Testis (tissue), 2 donors: ENCODE measurements at regions not wholly inside any gene's neighbourhood (a gene's known extent, or its start where the extent isn't known, plus 50 kb on each side); places are given as distances from the start of the nearest gene placed in this dataset.

ENCODE experiments used
- DNase-seq: peaks from one replicate; pipeline ENCODE4 v3.0.0-alpha.2; 2019
- H3K27ac ChIP-seq, 2 donors: fragments of 200-600 bp; sonication (generic); one replicate each; pipeline ENCODE4 v1.5.1; 2019
- H3K27me3 ChIP-seq: fragments of 200-600 bp; sonication (generic); one replicate; pipeline ENCODE4 v1.5.1; 2019
- H3K36me3 ChIP-seq: fragments of 200-600 bp; sonication (generic); one replicate; pipeline ENCODE4 v1.5.1; 2017; ENCODE audit warnings: low read depth; ENCODE audit errors: missing control alignments
- H3K4me1 ChIP-seq: fragments of 200-600 bp; sonication (generic); one replicate; pipeline ENCODE4 v1.5.1; 2019
- H3K4me3 ChIP-seq, 2 donors: fragments of 200-600 bp; sonication (generic); one replicate each; pipeline ENCODE4 v1.5.1; 2017 to 2019
- H3K9me3 ChIP-seq: fragments of 200-600 bp; sonication (generic); one replicate; pipeline ENCODE4 v1.5.1; 2017
- CTCF ChIP-seq, 3 experiments: fragments of 450-650 bp in 2 of 3; fragments of 200-600 bp in 1 of 3; sonication (generic) in 1 of 3; IDR thresholded peaks; one replicate each; pipeline ENCODE4 v1.5.1; 2016 to 2019; ENCODE audit warnings: antibody characterized with exemption in 3 of 3, mild to moderate bottlenecking in 2 of 3, moderate library complexity in 1 of 3
- POLR2A ChIP-seq: fragments of 450-650 bp; IDR thresholded peaks from one replicate; pipeline ENCODE4 v1.6.1; 2017; ENCODE audit warnings: antibody characterized with exemption, mild to moderate bottlenecking, moderate library complexity
- WGBS, 2 donors: methylation state at CpG; one replicate each; pipeline ENCODE4 v1.1.5; 2018; 5-methylcytosine and 5-hydroxymethylcytosine counted together
- intact Hi-C: fragments of 100-400 bp; cut with DNase I; formaldehyde crosslinking; loops from one replicate; pipeline ENCODE4 v1.15.1; 2023; ENCODE audit warnings: low total_unique reads

DNA sequence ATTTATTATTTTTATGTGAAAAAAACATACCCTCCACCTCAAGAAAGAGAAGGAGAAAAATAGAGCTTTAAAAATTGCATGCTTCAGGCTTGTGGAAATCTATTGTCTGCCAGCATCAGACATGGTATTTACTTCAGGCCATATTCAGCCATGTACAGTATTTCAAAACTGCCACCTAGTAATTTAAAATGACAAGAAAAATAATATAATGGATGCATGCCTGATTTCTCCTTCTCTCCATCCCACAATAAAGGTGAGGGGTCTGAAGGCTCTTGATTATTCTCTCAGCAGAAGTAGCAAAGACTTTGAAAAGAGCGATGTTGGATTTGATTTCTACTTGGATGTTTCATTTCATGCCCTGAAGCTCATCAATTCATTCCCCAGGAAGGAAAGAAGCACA is 250.7 kb downstream of the TBC1D4 start:
- intact Hi-C loops: no loop called here
- H3K27me3 ChIP-seq: no peaks in the 10 kb centered on the region
- H3K4me1 ChIP-seq: no peaks in the 10 kb centered on the region
- H3K4me3 ChIP-seq: no peak overlapping the region
- H3K27ac ChIP-seq: no peak overlapping the region
- DNase-seq: no peak
- H3K9me3 ChIP-seq: no peaks in the 10 kb centered on the region
- 85 to 97% methylated on average over 1 of the region's 1 CpG for WGBS, 2 donors
- TF ChIP-seq POLR2A: no peak
- TF ChIP-seq CTCF (IDR thresholded peaks at IDR 0.05): no peak
- H3K36me3 ChIP-seq: no peaks in the 10 kb centered on the region

DNA sequence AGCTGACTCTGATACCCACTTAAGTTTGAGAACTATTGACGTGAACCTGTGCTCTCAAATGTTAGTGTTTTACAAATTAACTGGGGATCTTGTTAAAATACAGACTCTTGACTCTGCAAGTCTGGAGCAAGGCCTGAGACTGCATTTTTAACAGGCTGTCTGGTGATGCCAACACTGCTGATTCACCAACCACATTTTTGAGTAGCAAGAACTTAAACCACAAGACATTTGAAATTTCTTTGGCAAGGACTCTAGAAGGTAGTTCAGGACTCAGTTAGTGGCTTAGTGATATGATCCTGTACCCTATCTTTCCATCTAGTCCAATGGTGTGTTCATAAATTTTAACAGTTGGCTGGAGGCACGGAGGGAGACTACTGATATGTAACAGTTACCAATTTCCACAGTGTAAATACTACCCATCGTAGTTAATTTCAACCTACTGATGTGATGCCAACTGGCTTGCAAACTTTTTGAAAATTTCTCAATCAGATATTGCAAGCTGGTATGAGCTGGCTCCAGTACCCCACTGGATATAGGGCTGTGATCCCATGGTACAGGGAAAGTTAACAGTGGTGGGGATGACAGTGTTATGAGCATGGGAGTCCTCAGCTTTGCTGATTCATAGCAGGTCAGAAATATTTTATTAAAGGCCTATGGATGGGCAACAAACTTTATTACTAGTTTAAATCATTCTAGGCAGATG is 255.1 kb downstream of the TBC1D4 start:
- intact Hi-C loops: no loop called here
- WGBS, 2 donors: 73 to 89% methylated on average over 3 of the region's 3 CpGs
- no peaks in the 10 kb centered on the region for H3K4me1 ChIP-seq
- no peaks in the 10 kb centered on the region for H3K36me3 ChIP-seq
- H3K27me3 ChIP-seq: no peaks in the 10 kb centered on the region
- no peaks in the 10 kb centered on the region for H3K9me3 ChIP-seq
- TF ChIP-seq POLR2A (no peak), CTCF (IDR thresholded peaks at IDR 0.05) (no peak)
- no peak overlapping the region for H3K4me3 ChIP-seq
- H3K27ac ChIP-seq: no peak overlapping the region
- DNase-seq: no peak

GRCh38 chr13:75226092-75226491 is 255.9 kb downstream of the TBC1D4 start:
- no peak overlapping the region for H3K27ac ChIP-seq
- peak; percentile 63 for DNase-seq
- no peaks in the 10 kb centered on the region for H3K9me3 ChIP-seq
- H3K36me3 ChIP-seq: no peaks in the 10 kb centered on the region
- H3K27me3 ChIP-seq: no peaks in the 10 kb centered on the region
- WGBS, 2 donors: 61 to 70% methylated on average over 9 of the region's 9 CpGs
- peak overlapping the region in 1 of 2 donors; percentile 11 for H3K4me3 ChIP-seq
- no peak for TF ChIP-seq POLR2A
- TF ChIP-seq CTCF (IDR thresholded peaks at IDR 0.05): no peak
- intact Hi-C loops: no loop called here
- H3K4me1 ChIP-seq: no peaks in the 10 kb centered on the region

DNA sequence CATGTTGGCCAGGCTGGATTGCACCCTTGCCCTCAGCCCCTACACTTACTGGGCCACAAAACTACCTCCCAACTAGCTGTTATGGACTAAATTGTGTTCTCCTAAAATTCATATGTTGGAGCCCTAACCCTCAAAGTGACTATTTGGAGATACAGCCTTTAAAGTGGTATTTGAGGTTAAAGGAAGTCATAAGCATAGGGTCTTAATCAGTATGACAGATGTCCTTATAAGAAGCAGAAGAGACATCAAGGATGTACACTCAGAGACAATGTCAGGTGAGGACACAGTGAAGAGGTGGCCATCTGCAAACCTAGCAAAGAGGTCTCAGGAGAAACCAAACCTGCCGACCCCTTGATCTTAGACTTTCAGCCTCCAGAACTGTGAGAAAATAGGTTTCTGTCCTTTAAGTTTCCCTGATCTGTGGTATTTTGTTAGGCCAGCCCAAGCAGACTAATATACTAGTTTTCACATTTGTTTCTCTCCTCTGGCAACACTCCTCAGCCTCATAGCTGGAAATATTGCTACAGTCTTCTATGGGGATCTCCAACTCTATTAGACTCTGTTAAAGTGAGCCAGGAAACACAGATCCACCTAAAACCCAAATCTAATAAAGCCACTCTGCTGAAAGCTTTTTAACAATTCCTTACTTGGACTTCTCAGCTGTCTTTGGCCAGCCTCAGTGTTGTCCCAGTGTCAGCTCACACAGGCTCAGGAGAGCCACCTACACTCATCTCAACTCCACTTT is 256.5 kb downstream of the TBC1D4 start:
- no peak overlapping the region for H3K4me3 ChIP-seq
- TF ChIP-seq CTCF (IDR thresholded peaks at IDR 0.05): no peak
- no peak for TF ChIP-seq POLR2A
- no peaks in the 10 kb centered on the region for H3K9me3 ChIP-seq
- no peak for DNase-seq
- intact Hi-C loops: no loop called here
- no peak overlapping the region for H3K27ac ChIP-seq
- no peaks in the 10 kb centered on the region for H3K27me3 ChIP-seq
- 74 to 82% methylated on average over 1 of the region's 1 CpG for WGBS, 2 donors
- H3K36me3 ChIP-seq: no peaks in the 10 kb centered on the region
- no peaks in the 10 kb centered on the region for H3K4me1 ChIP-seq
